CD14-positive monocyte (primary cell): ENCODE measurements at regions not wholly inside any gene's neighbourhood (a gene's known extent, or its start where the extent isn't known, plus 50 kb on each side); places are given as distances from the start of the nearest gene placed in this dataset.

Experiments
- DNase-seq, 3 donors: peaks; one replicate each; pipeline ENCODE4 v3.0.0-alpha.2; 2011 to 2022
- H2AFZ ChIP-seq: 2 replicates; pipeline ENCODE4 v1.6.0; 2012; ENCODE audit warnings: mild to moderate bottlenecking, low read depth, low read length, inconsistent platforms; ENCODE audit not compliant: insufficient read depth, poor library complexity, severe bottlenecking
- H3K27ac ChIP-seq, 2 donors: 1 replicate in 1 of 2; 2 replicates in 1 of 2; pipeline ENCODE4 v1.5.1; 2012 to 2013; ENCODE audit warnings: low read length in 2 of 2, control low read depth in 1 of 2, inconsistent platforms in 1 of 2, low read depth in 1 of 2, mild to moderate bottlenecking in 1 of 2
- H3K27me3 ChIP-seq, 2 donors: one replicate each; pipeline versions ENCODE4 v1.6.0 to v1.6.1; 2011 to 2013; ENCODE audit warnings: low read length in 2 of 2; ENCODE audit not compliant: control insufficient read depth in 2 of 2, insufficient read depth in 2 of 2
- H3K36me3 ChIP-seq, 2 donors: replicated peaks in 1 of 2; 1 replicate in 1 of 2; 2 replicates in 1 of 2; pipeline versions ENCODE4 v1.5.1 to v1.6.1; 2012 to 2013; ENCODE audit warnings: low read length in 2 of 2, control low read depth in 1 of 2, inconsistent platforms in 1 of 2, mild to moderate bottlenecking in 1 of 2; ENCODE audit not compliant: insufficient read depth in 2 of 2, control insufficient read depth in 1 of 2
- H3K4me1 ChIP-seq, 2 donors: 1 replicate in 1 of 2; 2 replicates in 1 of 2; pipeline versions ENCODE4 v1.5.1 to v1.6.1; 2012 to 2013; ENCODE audit warnings: low read length in 2 of 2, control low read depth in 1 of 2, inconsistent platforms in 1 of 2, mild to moderate bottlenecking in 1 of 2, moderate library complexity in 1 of 2; ENCODE audit not compliant: insufficient read depth in 2 of 2, control insufficient read depth in 1 of 2
- H3K4me2 ChIP-seq: replicated peaks from 2 replicates; pipeline ENCODE3; 2012; ENCODE audit warnings: low read length, moderate library complexity, mild to moderate bottlenecking; ENCODE audit not compliant: poor library complexity, severe bottlenecking; ENCODE audit errors: extremely low read depth
- H3K4me3 ChIP-seq, 3 experiments: fragments of 200-600 bp in 1 of 3; sonication (generic) in 1 of 3; replicated peaks in 1 of 3; 1 replicate in 2 of 3; 2 replicates in 1 of 3; pipeline ENCODE4 v1.5.1; 2011 to 2013; ENCODE audit warnings: low read length in 3 of 3, mild to moderate bottlenecking in 3 of 3, control low read depth in 2 of 3, low read depth in 2 of 3, inconsistent platforms in 1 of 3, moderate library complexity in 1 of 3
- H3K79me2 ChIP-seq: 2 replicates; pipeline ENCODE4 v1.6.0; 2012; ENCODE audit warnings: mild to moderate bottlenecking, control low read depth, inconsistent platforms, low read length, moderate library complexity; ENCODE audit not compliant: insufficient read depth
- H3K9ac ChIP-seq: 2 replicates; pipeline ENCODE4 v1.6.0; 2017; ENCODE audit warnings: low read length, mild to moderate bottlenecking; ENCODE audit not compliant: insufficient read depth, poor library complexity, severe bottlenecking
- H3K9me3 ChIP-seq, 2 donors: replicated peaks in 1 of 2; 1 replicate in 1 of 2; 2 replicates in 1 of 2; pipeline versions ENCODE4 v1.5.1 to v1.6.1; 2012 to 2013; ENCODE audit warnings: low read length in 2 of 2, control low read depth in 1 of 2; ENCODE audit not compliant: control insufficient read depth in 1 of 2, insufficient read depth in 1 of 2
- H4K20me1 ChIP-seq: 2 replicates; pipeline ENCODE4 v1.6.0; 2012; ENCODE audit warnings: mild to moderate bottlenecking, low read length, control low read depth, moderate library complexity; ENCODE audit not compliant: insufficient read depth
- H3K27ac Mint-ChIP-seq, 7 donors: one replicate each; pipeline ENCODE4 v1.8.0; 2020; ENCODE audit warnings: mild to moderate bottlenecking in 7 of 7, mixed read lengths in 7 of 7, moderate library complexity in 6 of 7, inconsistent platforms in 2 of 7
- H3K27me3 Mint-ChIP-seq, 3 donors: one replicate each; pipeline ENCODE4 v1.8.0; 2021 to 2022; ENCODE audit warnings: low read depth in 3 of 3, mild to moderate bottlenecking in 3 of 3, mixed read lengths in 3 of 3, moderate library complexity in 3 of 3, inconsistent platforms in 1 of 3
- H3K36me3 Mint-ChIP-seq, 2 donors: one replicate each; pipeline ENCODE4 v1.8.0; 2020; ENCODE audit warnings: mixed read lengths in 2 of 2, inconsistent platforms in 1 of 2, mild to moderate bottlenecking in 1 of 2
- H3K4me1 Mint-ChIP-seq: one replicate; pipeline ENCODE4 v1.8.0; 2020; ENCODE audit warnings: mild to moderate bottlenecking, mixed read lengths
- H3K4me3 Mint-ChIP-seq, 2 donors: one replicate each; pipeline ENCODE4 v1.8.0; 2020; ENCODE audit warnings: mild to moderate bottlenecking in 2 of 2, mixed read lengths in 2 of 2, moderate library complexity in 1 of 2
- H3K9me3 Mint-ChIP-seq, 7 donors: one replicate each; pipeline ENCODE4 v1.8.0; 2020 to 2022; ENCODE audit warnings: mixed read lengths in 7 of 7, mild to moderate bottlenecking in 6 of 7, moderate library complexity in 6 of 7, inconsistent platforms in 2 of 7
- CTCF ChIP-seq: fragments of 200-600 bp; IDR thresholded peaks from one replicate; pipeline ENCODE4 v1.8.0; 2022; ENCODE audit warnings: antibody characterized with exemption, mild to moderate bottlenecking
- WGBS: methylation state at CpG from one replicate; pipeline ENCODE4 v1.1.5; 2013; ENCODE audit warnings: missing lambda C conversion rate; ENCODE audit not compliant: insufficient coverage; 5-methylcytosine and 5-hydroxymethylcytosine counted together
- intact Hi-C, 2 donors: fragments of 100-400 bp; cut with micrococcal nuclease; formaldehyde crosslinking; loops; one replicate each; pipeline versions ENCODE4 v1.15.0 to v1.15.1; 2023

GRCh38 chr2:16817305-16818202, 151.9 kb upstream of the CYRIA start:
- H3K9ac ChIP-seq = no peak overlapping the region
- peaks cover 0 to 5% (median 1%) of the 10 kb centered on the region in 7 donors for H3K9me3 Mint-ChIP-seq
- intact Hi-C loops = no loop called here
- H3K27ac ChIP-seq = no peak overlapping the region
- no peaks in the 10 kb centered on the region for H3K4me1 ChIP-seq
- H4K20me1 ChIP-seq = no peaks in the 10 kb centered on the region
- no peak for TF ChIP-seq CTCF
- H3K4me1 Mint-ChIP-seq = peaks cover 6% of the 10 kb centered on the region
- no peaks in the 10 kb centered on the region for H3K36me3 ChIP-seq
- H3K27me3 Mint-ChIP-seq = no peaks in the 10 kb centered on the region
- no peak overlapping the region for H3K4me2 ChIP-seq
- DNase-seq = no peak
- H2AFZ ChIP-seq = no peak overlapping the region
- H3K9me3 ChIP-seq = no peaks in the 10 kb centered on the region
- no peaks in the 10 kb centered on the region for H3K27me3 ChIP-seq
- 100% methylated on average over 1 of the region's 3 CpGs for WGBS
- H3K79me2 ChIP-seq = no peaks in the 10 kb centered on the region
- no peak overlapping the region for H3K4me3 Mint-ChIP-seq
- H3K27ac Mint-ChIP-seq = no peak overlapping the region
- no peak overlapping the region for H3K4me3 ChIP-seq
- H3K36me3 Mint-ChIP-seq = no peaks in the 10 kb centered on the region

DNA sequence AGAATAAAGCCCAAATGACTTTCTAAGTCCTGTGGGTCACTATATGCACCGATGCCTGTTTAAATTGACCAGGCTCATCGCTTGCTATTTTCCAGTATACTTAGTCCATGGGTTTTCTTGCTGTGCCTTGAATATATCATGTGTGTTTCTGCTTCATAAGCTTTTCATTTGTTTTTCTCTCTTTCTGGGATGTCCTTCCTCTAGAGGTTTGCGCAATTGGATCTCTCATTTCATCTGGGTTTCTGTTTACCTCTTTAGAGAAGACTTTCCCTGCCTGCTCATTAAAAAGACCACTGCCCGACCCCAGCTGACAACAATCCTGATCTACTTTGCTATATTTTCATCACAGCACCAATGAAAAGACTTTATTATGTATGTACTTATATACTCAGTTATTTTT, 150.9 kb upstream of the CYRIA start:
- H3K79me2 ChIP-seq = no peaks in the 10 kb centered on the region
- intact Hi-C loops = no loop called here

More for the DNA sequence above, 150.9 kb upstream of the CYRIA start:
- no peak overlapping the region for H3K4me3 Mint-ChIP-seq
- H3K27ac ChIP-seq = no peak overlapping the region
- no peak overlapping the region for H3K4me3 ChIP-seq
- H2AFZ ChIP-seq = no peak overlapping the region
- H3K9ac ChIP-seq = no peak overlapping the region
- WGBS = no CpG with 5 or more reads among the region's 4 CpGs
- TF ChIP-seq CTCF = no peak
- H3K36me3 Mint-ChIP-seq = no peaks in the 10 kb centered on the region
- no peaks in the 10 kb centered on the region for H3K4me1 ChIP-seq
- H3K27me3 ChIP-seq = no peaks in the 10 kb centered on the region
- peaks cover 0 to 5% (median 1%) of the 10 kb centered on the region in 7 donors for H3K9me3 Mint-ChIP-seq
- no peaks in the 10 kb centered on the region for H4K20me1 ChIP-seq
- H3K9me3 ChIP-seq = no peaks in the 10 kb centered on the region
- peak overlapping the region in 1 of 7 donors; percentile 49 for H3K27ac Mint-ChIP-seq
- no peak for DNase-seq
- no peak overlapping the region for H3K4me2 ChIP-seq
- no peaks in the 10 kb centered on the region for H3K27me3 Mint-ChIP-seq
- H3K4me1 Mint-ChIP-seq = peaks cover 6% of the 10 kb centered on the region
- H3K36me3 ChIP-seq = no peaks in the 10 kb centered on the region
